Transverse colon (tissue), 4 donors: ENCODE measurements at regions not wholly inside any gene's neighbourhood (a gene's known extent, or its start where the extent isn't known, plus 50 kb on each side); places are given as distances from the start of the nearest gene placed in this dataset.

Experiments used
- EP300 ChIP-seq: sonication (generic); formaldehyde crosslinking; IDR thresholded peaks from one replicate; pipeline ENCODE4 v1.6.1; 2017; ENCODE audit warnings: antibody characterized with exemption, low read depth
- POLR2A ChIP-seq: fragments of 450-650 bp; IDR thresholded peaks from one replicate; pipeline ENCODE4 v1.6.1; 2016; ENCODE audit warnings: antibody characterized with exemption, mild to moderate bottlenecking, moderate library complexity
- POLR2AphosphoS5 ChIP-seq, 3 donors: sonication (generic); formaldehyde crosslinking; IDR thresholded peaks; one replicate each; pipeline ENCODE4 v1.6.1; 2016; ENCODE audit warnings: antibody characterized with exemption in 3 of 3
- TF ChIP-seq, protein P1 (sequence below), 5 experiments: fragments of 200-600 bp in 3 of 5; fragments of 450-650 bp in 2 of 5; sonication (generic) in 3 of 5; IDR thresholded peaks; 1 replicate in 2 of 5; 2 replicates in 3 of 5; pipeline ENCODE4 v1.5.1; 2016 to 2017; ENCODE audit warnings: antibody characterized with exemption in 5 of 5, inconsistent platforms in 3 of 5, mild to moderate bottlenecking in 2 of 5, moderate library complexity in 1 of 5

GRCh38 chr1:218755128-218755527 is 410.0 kb downstream of the TGFB2 start:
- TF ChIP-seq POLR2AphosphoS5 (IDR thresholded peaks at IDR 0.05), result no peak
- TF ChIP-seq, protein P1, sequence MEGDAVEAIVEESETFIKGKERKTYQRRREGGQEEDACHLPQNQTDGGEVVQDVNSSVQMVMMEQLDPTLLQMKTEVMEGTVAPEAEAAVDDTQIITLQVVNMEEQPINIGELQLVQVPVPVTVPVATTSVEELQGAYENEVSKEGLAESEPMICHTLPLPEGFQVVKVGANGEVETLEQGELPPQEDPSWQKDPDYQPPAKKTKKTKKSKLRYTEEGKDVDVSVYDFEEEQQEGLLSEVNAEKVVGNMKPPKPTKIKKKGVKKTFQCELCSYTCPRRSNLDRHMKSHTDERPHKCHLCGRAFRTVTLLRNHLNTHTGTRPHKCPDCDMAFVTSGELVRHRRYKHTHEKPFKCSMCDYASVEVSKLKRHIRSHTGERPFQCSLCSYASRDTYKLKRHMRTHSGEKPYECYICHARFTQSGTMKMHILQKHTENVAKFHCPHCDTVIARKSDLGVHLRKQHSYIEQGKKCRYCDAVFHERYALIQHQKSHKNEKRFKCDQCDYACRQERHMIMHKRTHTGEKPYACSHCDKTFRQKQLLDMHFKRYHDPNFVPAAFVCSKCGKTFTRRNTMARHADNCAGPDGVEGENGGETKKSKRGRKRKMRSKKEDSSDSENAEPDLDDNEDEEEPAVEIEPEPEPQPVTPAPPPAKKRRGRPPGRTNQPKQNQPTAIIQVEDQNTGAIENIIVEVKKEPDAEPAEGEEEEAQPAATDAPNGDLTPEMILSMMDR (IDR thresholded peaks at IDR 0.05), result no peak
- TF ChIP-seq POLR2A, result no peak
- no peak for TF ChIP-seq EP300
